ENCODE measurements at regions not wholly inside any gene's neighbourhood (a gene's known extent, or its start where the extent isn't known, plus 50 kb on each side); places are given as distances from the start of the nearest gene placed in this dataset.

DNA sequence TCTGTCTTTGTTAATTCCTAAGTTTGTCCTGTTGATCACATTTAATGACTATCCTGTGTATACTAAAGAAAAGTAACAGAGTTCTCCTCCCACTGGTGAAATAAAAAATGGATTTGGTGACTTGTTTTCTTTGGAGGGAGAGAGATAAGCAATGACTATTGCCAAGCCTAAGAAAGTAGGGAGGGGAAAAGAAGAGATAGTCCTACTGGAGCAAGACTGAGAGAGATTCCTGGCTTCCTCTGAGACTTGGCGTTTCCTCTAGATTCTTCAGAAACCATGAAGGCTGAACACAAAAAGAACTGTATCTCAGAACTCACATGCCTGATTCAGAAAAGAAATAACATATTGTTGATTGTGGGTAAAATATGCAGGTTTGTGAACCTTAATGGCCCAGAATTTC, 406.5 kb downstream of the FOXO1 start:
- no peak for DNase-seq (ENCODE audit: low read depth, low spot score)
- H3K27ac ChIP-seq, result no peak overlapping the region

- DNase-seq (ENCODE audit: low read depth, low spot score), result no peak
- H3K27ac ChIP-seq, result no peak overlapping the region
Observed at GRCh38 chr13:40261336-40261735, 405.1 kb downstream of the FOXO1 start.

GRCh38 chr13:40261947-40262346, 404.5 kb downstream of the FOXO1 start:
- no peak for DNase-seq (ENCODE audit: low read depth, low spot score)

GRCh38 chr13:40269086-40269485, 397.4 kb downstream of the FOXO1 start:
- H3K27ac ChIP-seq, result no peak overlapping the region
- no peak for DNase-seq (ENCODE audit: low read depth, low spot score)

More at GRCh38 chr13:40261947-40262346, 404.5 kb downstream of the FOXO1 start:
- H3K27ac ChIP-seq, result no peak overlapping the region

- DNase-seq (ENCODE audit: low read depth, low spot score), result no peak
- H3K27ac ChIP-seq, result no peak overlapping the region
Observed at GRCh38 chr13:40270726-40271125, 395.7 kb downstream of the FOXO1 start.

DNA sequence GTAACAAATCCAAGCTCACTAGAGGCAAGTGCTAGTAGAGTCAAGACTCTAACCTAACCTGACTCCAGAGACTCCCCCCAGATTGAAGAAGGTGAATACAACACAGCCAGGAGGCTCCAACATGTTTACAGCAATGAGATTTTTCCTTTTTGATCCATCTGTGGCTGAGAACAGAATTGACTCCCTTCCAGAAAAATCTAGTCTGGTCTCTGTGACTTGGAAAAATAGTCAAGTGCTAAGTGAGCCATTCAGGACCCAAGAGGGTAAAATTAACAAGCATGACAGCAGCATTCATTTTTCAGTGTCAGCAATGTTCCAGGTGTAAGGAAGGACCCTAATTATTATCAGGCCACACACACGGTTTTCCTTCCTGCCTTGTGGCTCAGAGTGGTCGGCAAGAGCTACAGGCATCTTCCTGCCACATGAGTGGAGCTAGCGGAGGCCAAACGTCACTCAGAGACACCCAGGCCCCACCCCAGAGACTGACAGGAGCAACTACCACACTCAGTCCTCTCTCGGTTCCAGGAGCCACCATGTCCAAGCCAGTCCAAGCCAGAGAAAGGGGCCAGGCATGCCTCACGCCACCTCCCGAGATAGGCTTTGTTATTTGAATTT, 395.1 kb downstream of the FOXO1 start:
- H3K27ac ChIP-seq, result peak overlapping the region; percentile 63
- no peak for DNase-seq (ENCODE audit: low read depth, low spot score)

- DNase-seq (ENCODE audit: low read depth, low spot score), result peak; percentile 48
- peak overlapping the region; percentile 63 for H3K27ac ChIP-seq
Observed at GRCh38 chr13:40271931-40272775, 394.3 kb downstream of the FOXO1 start.

- peak; percentile 56 for DNase-seq (ENCODE audit: low read depth, low spot score)
- peak overlapping the region; percentile 63 for H3K27ac ChIP-seq
Observed at GRCh38 chr13:40272776-40273139, 393.7 kb downstream of the FOXO1 start.

- peak overlapping the region; percentile 63 for H3K27ac ChIP-seq
- no peak for DNase-seq (ENCODE audit: low read depth, low spot score)
Observed at GRCh38 chr13:40273253-40274025, 393.0 kb downstream of the FOXO1 start.

DNA sequence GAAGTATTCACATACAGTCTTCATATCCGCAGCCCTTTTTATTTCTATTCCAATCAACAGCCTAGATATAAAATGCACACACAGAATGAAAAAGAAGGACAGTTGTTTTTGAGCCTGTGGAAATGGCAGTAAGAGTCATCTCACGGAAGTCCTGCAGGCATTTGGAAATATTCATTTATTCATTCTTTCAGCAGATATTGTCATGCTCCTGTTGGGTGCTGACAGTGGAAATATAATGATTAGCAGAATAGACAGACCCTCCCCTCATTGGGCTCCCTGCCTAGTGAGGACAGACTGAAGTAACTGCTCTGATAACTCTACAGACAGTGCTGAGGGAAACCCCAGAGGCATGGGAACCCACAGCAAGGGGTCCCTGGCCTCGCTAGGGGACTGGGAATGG, 392.3 kb downstream of the FOXO1 start:
- no peak for DNase-seq (ENCODE audit: low read depth, low spot score)
- no peak overlapping the region for H3K27ac ChIP-seq

DNA sequence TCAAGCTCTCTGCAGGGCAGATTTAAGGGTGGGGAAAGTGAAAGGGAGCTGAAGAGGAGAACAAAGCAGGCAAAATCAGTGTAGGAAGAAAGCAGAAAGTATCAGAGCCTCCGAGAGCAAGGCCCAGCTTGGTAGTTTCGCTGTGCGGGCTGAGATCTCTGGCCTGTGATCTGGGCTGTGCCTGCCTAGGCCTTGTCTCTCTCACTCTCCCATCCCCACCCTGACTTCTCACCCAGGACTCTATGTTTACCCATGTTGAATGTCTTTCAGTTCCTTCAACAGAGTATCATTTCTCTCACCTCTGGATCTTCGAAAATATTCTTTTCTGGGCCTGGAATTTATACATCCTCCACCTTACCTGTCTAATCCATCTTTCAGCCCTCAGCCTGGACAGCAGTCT, 391.3 kb downstream of the FOXO1 start:
- no peak for DNase-seq (ENCODE audit: low read depth, low spot score)
- H3K27ac ChIP-seq, result no peak overlapping the region

DNA sequence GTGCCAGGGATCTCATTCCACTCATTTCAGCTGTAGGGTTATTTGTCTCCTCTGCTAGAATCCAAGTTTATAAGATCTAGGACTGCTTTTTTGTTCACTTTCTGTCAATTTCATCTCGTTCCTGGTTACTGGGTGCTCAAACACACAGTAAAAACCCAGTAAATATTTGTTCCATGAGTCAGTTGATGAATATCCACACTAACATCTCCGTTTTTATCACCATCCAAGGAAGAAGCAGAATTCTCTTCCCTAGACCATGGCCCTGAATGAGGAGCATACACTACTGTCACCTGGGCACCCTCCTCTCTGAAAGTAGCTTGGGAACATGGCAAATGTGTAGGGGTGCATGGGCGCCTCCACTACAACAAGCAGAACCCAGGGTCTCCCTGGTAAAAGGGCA, 390.8 kb downstream of the FOXO1 start:
- DNase-seq (ENCODE audit: low read depth, low spot score), result no peak
- no peak overlapping the region for H3K27ac ChIP-seq

DNA sequence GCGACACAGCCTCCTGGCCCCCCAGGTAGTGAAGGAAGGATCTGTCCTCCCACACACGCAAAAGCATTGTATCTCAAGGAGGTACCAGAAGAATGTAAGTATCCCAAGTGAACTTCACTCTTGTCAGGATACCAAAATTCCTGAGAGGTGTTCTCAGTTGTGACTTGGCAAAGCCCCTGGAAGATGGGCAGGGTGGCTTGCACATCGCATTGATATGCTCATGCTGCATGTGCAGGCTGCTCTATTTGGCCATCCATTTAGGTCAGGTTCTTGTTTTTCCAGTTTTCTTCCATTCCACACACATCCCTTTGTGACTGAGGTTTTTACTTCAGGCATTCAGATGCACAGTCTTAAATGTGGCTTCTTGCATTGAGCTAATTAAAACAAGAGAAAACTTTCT, 382.8 kb downstream of the FOXO1 start:
- DNase-seq (ENCODE audit: low read depth, low spot score), result peak; percentile 56
- peak overlapping the region; percentile 40 for H3K27ac ChIP-seq

GRCh38 chr13:40285634-40286033, 380.8 kb downstream of the FOXO1 start:
- H3K27ac ChIP-seq, result no peak overlapping the region

GRCh38 chr13:40287428-40287827, 379.0 kb downstream of the FOXO1 start:
- DNase-seq (ENCODE audit: low read depth, low spot score), result no peak
- H3K27ac ChIP-seq, result no peak overlapping the region

More at GRCh38 chr13:40285634-40286033, 380.8 kb downstream of the FOXO1 start:
- no peak for DNase-seq (ENCODE audit: low read depth, low spot score)

DNA sequence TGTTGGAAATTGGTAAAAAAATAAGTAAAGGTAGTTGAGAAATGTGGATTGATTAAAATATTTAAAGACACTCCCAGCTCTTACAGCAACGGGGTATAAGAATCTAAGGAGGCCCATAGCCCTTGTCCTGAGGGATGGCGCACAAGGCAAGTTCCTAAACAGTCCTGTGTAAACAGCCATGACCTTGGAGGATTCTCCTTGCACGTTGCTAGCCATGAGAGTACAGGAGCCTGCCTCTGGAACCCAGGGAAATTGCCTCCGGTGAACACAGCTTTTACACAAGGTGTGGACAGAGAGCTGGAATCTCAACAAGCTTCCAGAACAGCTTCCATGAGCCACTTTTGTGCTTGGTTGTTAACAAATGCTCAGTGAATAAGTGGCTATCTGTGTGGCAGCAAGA, 378.2 kb downstream of the FOXO1 start:
- no peak for DNase-seq (ENCODE audit: low read depth, low spot score)
- no peak overlapping the region for H3K27ac ChIP-seq

- H3K27ac ChIP-seq, result no peak overlapping the region
- DNase-seq (ENCODE audit: low read depth, low spot score), result no peak
Observed at GRCh38 chr13:40290758-40291157, 375.7 kb downstream of the FOXO1 start.

- no peak overlapping the region for H3K27ac ChIP-seq
- no peak for DNase-seq (ENCODE audit: low read depth, low spot score)
Observed at GRCh38 chr13:40292108-40292507, 374.3 kb downstream of the FOXO1 start.

- DNase-seq (ENCODE audit: low read depth, low spot score), result no peak
- no peak overlapping the region for H3K27ac ChIP-seq
Observed at GRCh38 chr13:40292536-40292935, 373.9 kb downstream of the FOXO1 start.

DNA sequence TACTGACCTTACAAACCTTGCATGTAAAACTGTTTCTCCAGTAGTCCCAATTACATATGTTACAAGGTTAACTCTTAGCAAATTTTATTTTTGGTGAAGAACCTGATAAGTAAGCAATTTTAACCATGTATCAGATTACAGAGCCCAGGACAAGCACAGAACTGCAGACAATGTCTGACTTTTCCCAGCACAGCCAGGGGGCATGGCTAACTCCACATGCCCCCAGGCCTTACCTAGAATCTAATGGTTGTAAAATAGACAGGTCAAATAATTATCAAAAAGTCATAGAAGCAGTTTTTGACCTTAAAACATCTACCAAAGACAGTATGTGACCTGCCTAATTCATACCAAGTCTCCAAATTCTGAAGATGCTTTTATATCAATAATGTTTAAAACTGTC, 364.1 kb downstream of the FOXO1 start:
- no peak for DNase-seq (ENCODE audit: low read depth, low spot score)
- H3K27ac ChIP-seq, result no peak overlapping the region

DNA sequence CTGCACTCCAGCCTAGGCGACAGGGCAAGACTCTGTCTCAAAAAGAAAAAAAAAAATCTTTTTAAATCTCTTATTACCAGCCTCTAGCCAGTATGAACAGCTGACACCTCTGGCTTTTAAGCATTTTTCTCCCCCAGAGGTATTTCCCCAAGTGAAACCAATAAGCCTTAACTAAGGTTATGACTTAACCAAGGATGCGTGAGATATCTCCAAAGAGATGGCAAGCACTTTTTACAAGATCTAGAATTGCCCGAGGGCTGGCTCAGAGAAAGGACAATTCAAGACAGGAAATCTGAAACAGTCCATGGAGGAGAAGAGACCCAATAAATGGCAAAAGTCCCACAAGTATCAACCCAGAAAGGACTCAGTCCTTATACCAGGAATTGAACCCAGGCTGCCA, 362.1 kb downstream of the FOXO1 start:
- no peak for DNase-seq (ENCODE audit: low read depth, low spot score)
- H3K27ac ChIP-seq, result no peak overlapping the region
